NCI-H128 (cell line): ENCODE measurements at regions not wholly inside any gene's neighbourhood (a gene's known extent, or its start where the extent isn't known, plus 50 kb on each side); places are given as distances from the start of the nearest gene placed in this dataset.
"Not testable (repeated sequence)": the region's sequence is repeated elsewhere in the genome, so short reads cannot be mapped to it uniquely, and the experiment has no call there.

Source experiments
- DNase-seq: peaks from one replicate; lab custom pipeline; 2025; ENCODE audit not compliant: unreplicated experiment; lab: John Stamatoyannopoulos, UW

DNA sequence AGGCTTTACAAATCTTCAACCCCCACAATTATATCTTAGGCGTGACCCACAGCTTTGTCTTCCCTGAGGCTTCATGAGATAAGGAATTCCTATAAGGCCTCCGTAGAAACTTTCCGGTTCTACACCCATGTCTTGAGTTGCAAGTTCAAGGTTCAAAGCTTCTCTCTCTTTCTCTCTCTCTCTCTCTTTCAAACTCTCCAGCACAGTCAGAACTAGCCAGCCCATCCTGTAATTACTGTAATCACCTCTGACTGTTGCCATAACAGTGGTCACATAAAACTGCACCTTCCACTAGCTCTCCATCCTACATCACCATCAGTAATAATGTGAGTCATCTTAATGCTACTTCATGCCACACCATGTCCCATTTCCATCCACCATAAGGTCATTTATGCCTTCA is 90.0 kb upstream of the NFASC start:
- DNase-seq = no peak

GRCh38 chr1:204782118-204782700 is 88.5 kb upstream of the NFASC start:
- no peak for DNase-seq

DNA sequence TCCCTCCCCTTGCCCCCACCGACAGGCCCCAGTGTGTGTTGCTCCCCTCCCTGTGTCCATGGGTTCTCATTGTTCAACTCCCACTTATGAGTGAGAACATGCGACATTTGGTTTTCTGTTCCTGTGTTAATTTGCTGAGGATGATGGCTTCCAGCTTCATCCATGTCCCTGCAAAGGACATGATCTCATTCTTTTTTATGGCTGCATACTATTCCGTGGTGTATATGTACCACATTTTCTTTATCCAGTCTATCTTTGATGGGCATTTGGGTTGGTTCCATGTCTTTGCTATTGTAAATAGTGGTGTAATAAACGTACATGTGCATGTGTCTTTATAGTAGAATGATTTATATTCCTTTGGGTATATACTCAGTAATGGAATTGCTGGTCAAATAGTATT is 85.6 kb upstream of the NFASC start:
- not testable (repeated sequence) for DNase-seq

DNA sequence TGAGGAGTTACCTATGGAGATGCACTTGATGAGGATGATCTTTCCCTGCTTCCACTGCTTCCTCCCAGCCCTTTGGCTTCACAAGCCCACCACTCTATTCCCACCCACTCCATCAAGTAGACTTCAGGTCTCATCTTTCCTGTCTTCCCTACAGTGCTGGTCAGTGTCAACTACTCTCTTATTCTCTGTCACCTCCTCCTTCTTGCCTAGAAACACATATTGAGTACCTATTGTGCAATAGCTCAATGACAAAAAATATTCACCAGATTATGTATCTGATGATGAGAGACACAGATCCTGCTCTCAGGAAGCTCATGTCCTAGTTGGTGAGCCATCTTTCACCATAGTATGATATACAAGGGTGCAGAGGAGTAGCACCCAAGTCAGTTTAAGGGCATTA is 82.2 kb upstream of the NFASC start:
- DNase-seq = no peak

- DNase-seq = no peak
These were observed 79.0 kb upstream of the NFASC start for GRCh38 chr1:204791453-204792353.

GRCh38 chr1:204792354-204792692 is 78.3 kb upstream of the NFASC start:
- no peak for DNase-seq

DNA sequence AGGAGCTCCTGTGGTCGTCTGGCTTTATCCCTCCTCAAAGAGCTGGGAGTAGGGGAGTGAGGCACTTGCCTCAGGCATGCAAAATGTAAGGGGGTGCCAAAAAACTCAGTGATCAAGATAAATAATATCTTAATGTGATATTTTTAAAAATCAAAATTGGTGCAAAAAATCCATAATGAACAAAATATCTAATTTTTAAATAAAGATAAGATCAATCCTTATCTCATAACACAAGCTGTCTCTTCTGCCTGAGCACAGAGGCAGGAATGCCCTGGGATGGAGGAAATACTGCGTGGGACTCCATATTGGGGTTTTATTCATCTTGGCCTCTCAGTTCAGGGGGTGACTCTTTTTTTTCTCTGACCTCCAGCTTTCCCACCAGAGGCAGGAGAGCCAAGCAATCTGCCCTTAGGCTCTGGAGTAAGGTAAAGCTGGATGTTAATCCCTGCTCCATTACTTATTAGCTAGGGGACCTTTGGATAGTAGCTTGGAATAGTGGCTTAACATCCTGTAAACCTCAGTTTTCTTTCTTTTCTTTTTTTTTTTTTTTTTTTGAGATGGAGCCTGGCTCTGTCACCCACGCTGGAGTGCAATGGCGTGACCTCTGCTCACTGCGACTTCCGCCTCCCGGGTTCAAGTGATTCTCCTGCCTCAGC is 77.3 kb upstream of the NFASC start:
- DNase-seq = no peak

DNA sequence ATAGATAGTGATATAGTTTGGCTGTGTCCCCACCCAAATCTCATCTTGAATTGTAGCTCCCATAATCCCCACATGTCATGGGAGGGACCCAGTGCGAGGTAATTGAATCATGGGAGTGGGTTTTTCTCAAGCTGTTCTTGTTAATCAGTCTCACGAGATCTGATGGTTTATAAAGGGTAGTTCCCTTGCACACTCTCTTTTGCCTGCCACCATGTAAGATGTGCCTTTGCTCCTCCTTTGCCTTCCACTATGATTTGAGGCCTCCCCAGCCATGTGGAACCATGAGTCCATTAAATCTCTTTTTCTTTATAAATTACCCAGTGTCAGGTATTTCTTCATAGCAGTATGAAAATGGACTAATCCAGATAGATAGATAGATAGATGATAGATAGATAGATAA is 73.8 kb upstream of the NFASC start:
- DNase-seq = not testable (repeated sequence)

GRCh38 chr1:204797401-204797800 is 73.3 kb upstream of the NFASC start:
- DNase-seq = no peak

DNA sequence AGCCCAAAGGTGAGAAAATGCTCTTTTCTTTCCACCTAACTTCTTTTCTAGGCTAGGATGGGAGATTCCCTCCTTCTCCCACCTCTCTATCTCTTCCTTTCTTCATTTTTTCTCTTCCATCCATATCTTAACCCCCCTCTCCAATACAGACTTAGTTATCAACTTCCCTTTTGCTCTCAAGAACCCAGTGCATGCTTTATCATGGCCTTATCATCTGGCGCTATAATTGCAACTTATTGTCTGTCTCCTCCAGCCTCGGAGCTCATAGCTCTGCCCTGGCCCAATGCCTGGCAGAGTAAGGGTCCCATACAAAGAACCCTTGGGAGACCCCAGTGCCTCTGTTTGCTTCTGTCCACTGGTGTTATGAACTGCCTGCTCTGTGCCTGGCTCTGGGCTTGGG is 71.0 kb upstream of the NFASC start:
- DNase-seq = no peak

- DNase-seq = no peak
These were observed 69.5 kb upstream of the NFASC start for GRCh38 chr1:204801211-204801610.

- DNase-seq = no peak
These were observed 68.1 kb upstream of the NFASC start for GRCh38 chr1:204802401-204803175.

DNA sequence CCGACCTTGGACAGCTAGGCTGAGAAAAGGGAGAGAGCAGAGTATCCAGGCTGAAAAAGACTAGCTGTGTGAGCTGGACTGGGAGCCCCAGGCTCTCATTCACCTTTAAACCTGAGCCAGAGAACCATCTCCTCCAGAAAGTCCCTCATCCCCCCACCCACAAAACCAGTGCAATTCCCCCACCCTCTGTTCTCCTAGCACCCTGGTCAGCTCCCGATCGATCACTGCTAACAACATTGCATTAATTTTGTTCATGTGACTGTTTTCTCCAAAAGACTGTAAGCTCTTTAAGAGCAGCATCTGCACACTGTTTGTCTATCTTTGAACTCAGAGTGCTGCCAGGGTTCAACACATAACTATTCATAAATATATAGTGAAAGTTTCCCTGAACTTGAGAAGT is 67.1 kb upstream of the NFASC start:
- DNase-seq = no peak

DNA sequence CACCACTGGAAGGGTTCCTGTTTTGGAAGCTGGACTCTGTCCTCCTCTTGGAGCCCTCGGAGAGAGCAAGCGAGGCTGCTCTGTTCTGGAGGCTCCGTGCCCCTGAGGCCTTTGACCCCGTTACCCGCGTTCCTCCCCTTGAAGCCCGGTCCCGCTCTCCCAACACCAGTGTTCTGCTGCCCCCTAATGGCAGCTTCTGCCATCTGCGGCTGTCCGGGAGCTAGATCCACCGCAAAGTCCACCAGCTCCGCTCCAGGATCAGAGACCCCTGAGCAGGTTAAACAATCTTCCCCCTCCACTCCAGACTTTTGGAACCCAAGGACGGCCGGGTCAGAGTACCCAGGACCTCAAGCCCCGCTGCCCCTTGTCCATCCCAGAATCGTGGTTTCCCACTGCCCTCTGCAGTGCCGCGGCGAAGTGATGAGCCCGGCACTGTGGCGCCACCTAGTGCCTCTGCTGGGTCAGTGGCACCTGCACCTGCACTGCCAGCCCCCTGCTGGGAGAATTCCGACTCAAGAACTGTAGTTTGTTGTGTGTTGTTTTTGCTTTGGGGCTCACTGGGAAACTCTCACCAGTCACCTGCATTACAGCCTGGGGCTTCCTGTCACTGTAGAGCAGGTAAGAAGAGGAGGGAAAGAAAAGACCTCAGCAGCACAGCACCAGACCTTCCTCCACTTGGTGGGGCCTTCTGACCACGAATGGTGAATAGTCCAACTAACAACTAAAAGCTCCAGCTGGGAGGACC is 63.5 kb upstream of the NFASC start:
- peak; percentile 93 for DNase-seq

DNA sequence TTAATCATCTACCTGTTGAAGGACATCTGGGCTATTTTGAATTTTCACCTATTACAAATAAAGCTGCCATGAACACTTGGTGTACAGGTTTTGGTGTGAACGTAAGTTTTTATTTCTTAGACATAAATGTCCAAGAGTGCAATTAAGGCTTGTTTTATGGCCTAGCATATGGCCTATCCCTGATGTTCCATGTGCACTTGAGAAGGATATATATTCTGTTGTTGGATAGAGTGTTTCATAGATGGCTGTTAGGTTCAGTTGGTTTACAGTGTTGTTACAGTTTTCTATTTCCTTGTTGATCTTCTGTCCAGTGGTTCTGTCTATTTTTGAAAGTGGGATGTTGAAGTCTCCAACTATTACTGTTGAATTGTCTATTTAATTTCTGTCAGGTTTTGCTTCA is 61.2 kb upstream of the NFASC start:
- DNase-seq = no peak

DNA sequence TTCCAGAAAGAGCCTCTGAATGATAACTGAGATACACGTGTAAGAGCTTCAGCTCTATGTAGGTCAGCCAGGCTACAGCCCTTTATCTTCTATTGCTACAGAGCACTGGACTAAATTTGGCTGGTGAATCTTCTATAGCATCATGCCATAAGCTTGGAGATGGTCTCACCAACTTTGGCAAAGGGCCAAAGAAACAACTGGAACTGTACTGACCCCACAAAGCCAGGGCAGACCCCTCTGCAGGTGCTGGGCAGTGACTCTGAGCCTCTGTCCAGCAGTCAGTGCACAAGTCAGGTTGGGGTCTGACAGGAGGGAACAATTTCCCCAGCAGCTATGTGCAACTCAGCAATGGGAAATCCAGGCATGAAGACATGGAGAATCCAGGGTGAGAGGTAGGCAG is 57.8 kb upstream of the NFASC start:
- no peak for DNase-seq

DNA sequence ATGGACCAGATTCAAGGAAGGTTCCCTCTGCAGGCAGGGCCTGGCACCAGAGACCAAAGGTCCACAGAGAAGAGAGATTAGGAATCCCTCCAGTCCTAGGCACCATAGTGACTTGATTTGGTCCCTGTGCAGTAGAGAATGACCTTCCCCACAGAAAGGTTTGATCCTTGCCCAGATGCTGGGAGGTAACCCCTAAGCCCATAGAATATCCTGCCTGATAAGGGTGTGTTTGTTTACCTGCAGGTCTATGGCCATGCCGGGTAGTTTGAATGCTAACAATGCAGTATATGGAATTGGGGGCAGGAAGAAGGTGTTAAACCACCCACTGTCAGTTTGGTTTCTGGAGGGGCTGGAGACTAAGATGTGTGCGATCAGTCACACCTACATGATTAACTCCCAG is 57.1 kb upstream of the NFASC start:
- no peak for DNase-seq

GRCh38 chr1:204814166-204814884 is 56.3 kb upstream of the NFASC start:
- DNase-seq = no peak

DNA sequence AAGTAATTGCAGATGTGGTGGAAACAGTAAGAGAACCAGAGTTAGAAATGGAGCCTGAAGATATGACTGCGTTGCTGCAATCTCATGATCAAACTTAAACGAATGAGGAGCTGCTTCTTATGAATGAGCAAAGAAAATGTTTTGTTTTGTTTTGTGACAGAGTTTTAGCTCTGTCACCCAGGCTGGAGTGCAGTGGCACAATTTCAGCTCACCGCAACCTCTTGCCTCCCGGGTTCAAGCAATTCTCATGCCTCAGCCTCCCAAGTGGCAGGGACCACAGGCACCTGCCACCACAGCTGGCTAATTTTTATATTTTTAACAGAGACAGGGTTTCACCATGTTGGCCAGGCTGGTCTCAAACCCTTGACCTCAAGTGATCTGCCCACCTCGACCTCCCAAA is 53.3 kb upstream of the NFASC start:
- no peak for DNase-seq

GRCh38 chr1:204818998-204819397 is 51.7 kb upstream of the NFASC start:
- DNase-seq = no peak
